GM18907 (cell line): ENCODE measurements at regions not wholly inside any gene's neighbourhood (a gene's known extent, or its start where the extent isn't known, plus 50 kb on each side); places are given as distances from the start of the nearest gene placed in this dataset.
"Not testable (repeated sequence)": the region's sequence is repeated elsewhere in the genome, so short reads cannot be mapped to it uniquely, and the experiment has no call there.

Source experiments
- ATAC-seq: cut with Tn5 transposase; IDR thresholded peaks from one replicate; pipeline ENCODE4 v1.9.1; 2021; ENCODE audit warnings: mild to moderate bottlenecking, moderate library complexity; ENCODE audit not compliant: unreplicated experiment

DNA sequence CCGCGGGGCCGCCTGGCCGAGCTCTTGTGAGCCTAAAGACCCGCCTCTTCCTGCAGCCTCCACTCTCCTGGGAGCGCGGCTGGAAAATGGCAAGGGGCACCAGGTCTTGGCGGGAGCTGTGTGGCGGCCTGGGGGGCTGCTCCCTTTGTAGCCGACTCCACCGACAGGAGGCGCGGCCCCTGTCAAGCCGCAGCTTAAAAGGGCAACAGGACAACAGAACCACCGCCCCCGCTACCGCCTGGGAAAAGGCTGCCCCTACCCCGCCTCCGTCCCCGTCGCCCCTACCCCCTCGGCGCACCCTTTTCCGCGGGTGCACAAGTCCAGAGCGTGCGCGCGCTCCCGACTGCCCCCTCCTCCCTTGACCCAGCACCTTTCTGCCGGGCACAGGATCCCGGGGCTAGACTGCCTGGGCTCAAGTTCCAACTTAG, 60.3 kb downstream of the GOLGA8K start:
- not testable (repeated sequence) for ATAC-seq

DNA sequence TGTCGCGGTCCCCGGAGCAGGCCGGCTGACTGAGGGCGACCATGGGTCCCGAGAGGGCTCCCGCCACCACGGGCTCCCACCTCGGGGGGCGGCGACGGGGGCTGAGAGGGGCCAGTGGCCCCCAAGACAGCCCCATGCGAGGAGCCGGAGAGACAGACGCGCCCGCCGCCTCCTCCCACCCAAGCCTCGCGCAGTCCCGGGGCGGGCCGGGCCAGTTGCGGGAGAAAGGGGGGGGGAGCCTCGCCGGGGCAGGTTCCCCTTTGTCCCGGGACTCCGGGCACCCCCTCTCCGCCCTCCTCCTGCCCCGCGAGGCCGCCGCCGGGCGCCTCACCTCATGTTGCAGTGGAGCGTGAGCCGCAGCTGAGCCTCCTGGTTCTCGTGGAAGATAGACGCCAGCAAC, 60.8 kb downstream of the GOLGA8K start:
- ATAC-seq = not testable (repeated sequence)

DNA sequence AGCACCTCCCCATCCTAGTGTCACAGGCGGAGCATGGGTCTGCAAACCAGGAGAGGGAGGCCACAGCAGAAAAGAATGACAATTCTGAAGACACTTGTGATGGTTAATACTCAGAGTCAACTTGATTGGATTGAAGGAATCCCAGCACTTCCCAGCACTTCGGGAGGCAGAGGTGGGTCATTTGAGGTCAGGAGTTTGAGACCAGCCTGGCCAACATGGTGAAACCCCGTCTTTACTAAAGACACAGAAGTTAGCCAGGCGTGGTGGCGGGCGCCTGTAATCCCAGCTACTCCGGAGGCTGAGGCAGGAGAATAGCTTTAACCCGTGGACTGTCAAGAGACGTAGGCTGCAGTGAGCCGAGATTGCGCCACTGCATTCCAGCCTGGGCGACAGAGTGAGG, 61.6 kb downstream of the GOLGA8K start:
- not testable (repeated sequence) for ATAC-seq

DNA sequence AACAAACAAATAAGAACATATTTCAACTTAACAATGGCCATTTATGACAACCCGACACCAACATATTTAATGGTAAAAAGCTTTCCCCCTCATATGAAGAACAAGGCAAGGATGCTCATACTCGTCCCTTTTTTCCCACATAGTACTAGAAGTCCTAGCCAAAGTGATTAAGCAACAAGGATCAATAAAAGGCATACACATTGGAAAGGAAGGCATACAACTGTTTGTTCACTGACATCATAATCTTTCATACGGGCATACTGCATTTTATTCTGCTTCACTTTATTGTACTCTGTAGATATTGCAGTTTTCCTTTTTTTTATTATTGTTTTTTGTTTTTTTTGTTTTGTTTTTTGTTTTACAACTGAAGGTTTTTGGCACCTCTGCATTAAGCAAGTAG, 66.3 kb downstream of the GOLGA8K start:
- not testable (repeated sequence) for ATAC-seq

DNA sequence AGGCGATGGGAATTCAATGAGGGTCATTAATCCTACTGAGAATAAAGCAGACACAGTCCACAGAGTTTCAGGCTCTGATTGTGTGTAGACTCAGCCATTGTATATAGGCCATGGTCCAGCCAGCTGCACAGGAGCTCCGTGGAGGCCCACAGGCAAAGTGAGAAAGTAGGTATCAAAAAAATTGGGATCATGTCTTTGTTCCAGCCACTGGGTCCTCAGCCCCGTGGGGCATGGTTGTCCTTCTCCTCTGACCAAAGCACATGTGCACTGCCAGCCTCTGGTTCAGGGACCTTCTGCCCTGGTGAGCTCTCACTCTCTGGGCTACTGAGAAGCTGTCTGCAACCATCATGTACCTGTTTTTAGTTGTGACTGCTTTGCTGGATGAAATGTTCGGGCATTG, 79.7 kb downstream of the GOLGA8K start:
- ATAC-seq = not testable (repeated sequence)

DNA sequence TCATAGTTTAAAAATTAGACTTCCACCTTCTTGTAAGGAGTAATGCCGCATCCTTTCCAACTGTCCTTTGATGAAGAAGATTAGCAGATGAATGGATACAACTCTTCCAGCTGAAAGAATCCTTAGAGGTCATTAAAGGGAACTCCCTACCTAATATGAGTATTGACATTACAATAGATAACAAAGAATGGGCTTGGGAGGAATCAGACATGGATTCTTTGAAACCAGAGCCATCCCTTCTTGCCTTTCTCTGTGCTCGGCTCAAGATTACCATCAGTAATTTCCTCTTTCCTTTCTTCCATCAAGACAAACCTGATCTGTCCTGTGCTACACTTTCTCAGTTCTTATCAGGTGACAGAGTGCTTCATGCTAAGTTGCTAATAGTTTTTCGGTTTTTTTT, 83.8 kb downstream of the GOLGA8K start:
- ATAC-seq = not testable (repeated sequence)

DNA sequence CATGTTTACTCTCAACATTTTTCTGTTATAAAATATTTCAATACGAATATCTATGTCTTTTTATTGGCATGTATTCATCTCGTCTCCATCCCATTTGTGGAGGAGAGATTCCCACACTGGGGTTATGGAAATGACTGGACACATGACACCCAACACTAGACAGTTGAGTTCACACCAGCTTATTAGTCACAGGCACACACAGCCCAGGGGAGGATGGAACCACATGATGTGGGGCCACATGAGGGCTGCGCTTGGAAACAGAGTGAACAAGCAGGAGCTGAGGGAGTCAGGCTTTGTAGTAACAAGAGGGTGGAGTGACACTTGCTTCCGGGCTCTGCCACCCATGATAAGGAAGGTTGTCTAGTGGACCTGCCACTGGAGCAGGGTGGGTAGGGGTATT, 86.6 kb downstream of the GOLGA8K start:
- ATAC-seq = not testable (repeated sequence)

DNA sequence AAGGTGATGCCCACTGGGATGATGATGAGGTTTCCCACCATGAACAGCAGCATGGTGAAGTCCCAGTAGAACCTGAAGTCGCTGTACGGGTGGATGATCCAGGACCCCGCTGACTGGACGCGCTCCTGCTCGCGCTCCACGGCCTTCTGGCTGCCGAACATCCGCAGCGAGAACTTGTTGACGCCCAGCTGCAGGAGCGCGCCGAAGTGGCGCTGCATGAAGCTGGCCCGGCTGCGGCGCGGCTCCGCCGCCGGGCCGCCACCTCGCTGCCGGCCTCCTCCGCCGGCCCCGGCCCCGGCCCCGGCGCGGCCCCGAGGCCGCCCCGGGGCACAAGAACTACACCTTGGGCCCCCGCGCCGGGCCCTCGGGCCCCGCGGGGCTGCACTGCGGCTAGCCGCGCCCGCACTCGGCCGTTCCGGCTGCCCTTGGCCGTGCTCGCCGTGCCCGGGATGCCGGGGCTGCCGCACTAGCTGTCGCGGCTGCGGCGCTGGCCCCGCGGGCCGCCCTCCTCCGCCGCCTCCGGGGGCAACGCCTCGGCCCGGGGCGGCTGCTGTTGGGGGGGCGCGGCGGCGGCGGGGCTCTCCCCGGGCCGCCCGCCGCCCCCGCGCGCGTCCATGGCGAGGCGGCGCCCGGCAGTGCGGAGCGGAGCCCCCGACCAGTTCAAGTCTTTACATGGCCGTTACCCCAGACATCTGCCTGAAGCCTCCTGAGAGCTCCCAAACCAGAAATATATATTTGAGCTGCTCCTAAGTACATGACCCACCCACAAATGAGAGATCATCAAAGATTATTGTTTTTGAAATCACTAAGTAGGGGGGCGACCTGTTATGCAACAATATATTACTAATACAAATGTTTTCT, 87.8 kb downstream of the GOLGA8K start:
- not testable (repeated sequence) for ATAC-seq

DNA sequence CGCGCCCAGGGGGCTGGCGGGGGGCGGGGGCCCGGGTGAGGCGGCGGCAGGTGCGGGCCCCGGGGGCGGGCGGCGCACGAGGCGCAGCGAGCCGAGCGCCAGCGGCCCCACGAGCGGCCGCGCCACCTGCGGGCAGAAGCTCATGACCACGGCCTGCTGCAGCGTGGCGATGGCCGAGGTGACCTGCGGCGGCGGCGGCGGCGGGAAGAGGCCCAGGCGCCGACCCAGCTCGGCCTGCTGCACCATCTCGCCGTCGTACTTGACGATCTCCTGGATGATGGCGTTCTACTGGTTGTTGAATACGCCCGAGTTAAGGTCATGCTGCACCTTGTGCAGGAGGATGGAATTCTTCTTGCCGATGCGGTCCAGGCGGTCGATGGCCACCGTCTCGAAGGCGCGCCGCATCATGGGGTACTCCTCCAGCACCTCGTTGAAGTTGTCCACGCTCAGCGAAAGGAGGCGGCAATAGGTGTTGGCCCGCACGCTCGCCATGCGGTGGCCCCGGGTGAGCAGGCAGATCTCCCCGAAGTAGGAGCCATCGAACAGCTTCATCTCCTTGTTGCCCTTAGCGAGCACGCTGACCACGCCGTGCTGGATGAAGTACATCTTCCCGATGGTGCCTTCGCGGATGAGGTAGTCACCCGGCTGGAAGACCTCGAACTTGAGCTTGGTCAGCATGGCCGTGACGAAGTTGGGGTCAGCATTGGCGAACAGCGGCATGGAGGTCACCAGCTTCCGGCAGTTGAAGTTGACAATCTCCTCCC, 89.5 kb downstream of the GOLGA8K start:
- ATAC-seq = not testable (repeated sequence)

DNA sequence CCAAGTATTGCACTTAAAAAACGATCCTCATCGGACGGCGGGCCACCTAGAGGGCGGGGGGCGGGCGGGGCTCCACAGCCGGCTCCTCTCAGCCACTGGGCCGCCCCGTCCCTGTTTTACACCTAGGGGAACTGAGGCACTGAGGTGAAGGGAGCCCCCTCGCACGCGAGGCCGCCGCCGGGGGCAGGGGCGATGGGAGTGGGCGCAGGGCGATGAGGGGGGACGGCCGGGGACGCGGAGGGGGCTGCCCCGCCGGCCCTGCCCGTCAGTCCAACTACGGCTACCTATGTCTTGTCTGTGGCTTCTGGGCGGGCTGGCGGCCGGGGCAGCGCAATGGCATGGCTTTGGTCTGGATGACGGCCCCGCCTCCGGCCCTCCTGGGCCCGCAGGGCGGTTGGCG, 90.4 kb downstream of the GOLGA8K start:
- ATAC-seq = not testable (repeated sequence)

DNA sequence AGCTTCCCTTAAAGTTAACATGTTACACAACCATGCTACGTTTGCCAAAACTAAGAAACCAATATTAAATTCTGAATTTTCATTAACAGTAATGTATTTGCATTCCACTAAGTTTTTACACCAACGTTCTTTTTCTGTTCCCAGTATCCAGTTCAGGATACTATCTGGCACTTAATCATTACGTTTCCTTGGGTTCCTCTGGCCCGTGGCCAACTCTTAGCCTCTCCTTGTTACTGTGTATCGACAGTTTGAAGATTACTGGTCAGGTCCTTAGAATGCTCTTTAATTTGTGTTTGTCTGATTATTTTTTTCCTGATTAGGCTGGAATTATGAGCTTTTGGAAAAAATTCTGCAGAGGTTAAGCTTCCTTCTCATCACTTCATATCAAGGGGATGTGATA, 95.5 kb downstream of the GOLGA8K start:
- not testable (repeated sequence) for ATAC-seq

DNA sequence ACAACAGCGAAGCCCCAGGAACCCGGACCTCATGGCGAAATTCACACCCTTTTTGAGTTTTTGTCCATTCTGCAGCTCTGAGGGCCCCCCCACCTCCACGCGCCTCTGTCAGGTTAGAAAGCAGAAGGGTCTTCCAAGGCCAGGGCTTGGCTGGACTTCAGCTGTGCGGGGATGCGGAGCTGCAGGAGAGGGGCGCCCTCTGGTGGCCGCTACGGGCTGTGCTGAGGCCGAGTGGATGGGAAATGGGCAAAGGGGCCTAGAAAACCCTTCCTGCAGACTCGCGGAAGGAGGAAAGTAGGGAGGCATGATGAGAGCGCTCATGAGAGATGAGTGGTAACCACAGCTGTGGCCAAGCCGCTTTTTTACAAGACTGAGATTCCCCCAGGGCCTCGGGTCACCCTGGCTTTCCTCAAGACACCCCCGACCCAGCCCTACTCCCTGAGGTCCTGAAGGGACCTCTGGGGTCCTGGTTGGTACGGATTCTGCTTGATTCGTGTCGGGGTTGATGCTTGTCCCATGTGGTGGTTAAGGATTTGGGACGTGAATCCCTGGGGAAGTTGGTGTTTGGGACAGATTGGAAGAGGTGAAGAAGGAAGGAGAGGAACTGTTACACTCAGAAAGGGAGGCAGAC, 126.8 kb downstream of the GOLGA8K start:
- ATAC-seq = peak; percentile 62

DNA sequence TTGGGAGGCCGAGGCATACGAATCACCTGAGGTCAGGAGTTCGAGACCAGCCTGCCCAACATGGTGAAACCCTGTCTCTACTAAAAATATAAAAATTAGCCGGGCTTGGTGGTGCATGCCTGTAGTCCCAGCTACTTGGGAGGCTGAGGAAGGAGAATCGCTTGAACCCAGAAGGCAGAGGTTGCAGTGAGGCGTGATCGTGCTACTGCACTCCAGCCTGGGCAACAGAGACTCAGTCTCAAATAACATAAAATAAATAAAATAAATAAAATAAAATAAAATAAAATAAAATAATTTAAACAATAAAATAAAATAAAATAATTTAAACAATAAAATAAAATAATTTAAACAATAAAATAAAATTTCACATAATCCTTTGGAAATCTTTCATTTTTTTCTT, 149.1 kb downstream of the GOLGA8K start:
- ATAC-seq = not testable (repeated sequence)

DNA sequence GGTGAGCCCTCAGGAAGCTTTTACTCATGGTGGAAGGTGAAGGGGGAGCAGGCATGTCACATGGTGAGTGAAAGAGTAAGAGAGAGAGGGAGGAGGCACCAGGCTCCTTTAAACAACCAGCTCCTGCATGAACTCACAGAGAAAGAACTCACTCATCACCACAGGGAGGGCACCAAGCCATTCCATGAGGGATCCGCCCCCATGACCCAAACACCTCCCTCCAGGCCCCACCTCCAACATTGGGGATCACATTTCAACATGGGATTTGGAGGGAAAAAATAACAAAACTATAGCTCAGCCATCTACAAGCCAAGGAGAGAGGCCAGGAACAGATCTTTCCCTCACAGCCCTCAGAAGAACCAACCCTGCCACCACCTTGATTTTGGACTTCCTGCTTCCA, 153.9 kb downstream of the GOLGA8K start:
- not testable (repeated sequence) for ATAC-seq

DNA sequence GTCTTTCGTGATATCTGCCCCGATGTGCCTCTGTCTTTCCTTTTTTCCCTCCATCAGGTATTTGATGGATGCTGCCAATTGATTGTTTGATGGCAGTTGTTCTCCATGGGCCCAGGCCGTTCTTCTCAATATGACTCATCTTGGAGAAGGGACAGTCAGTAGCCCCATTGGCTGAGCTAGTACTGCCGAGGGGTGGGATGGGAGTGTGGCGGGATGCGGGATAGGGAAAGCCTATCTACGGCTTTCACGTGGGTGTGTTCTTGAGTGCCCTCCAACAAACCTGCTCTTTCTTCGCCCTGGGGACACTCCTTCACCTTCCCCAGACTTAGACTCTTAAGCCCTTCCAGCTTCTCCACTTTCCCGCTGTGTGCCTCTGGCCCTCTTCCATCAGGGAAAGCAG, 159.4 kb downstream of the GOLGA8K start:
- not testable (repeated sequence) for ATAC-seq

DNA sequence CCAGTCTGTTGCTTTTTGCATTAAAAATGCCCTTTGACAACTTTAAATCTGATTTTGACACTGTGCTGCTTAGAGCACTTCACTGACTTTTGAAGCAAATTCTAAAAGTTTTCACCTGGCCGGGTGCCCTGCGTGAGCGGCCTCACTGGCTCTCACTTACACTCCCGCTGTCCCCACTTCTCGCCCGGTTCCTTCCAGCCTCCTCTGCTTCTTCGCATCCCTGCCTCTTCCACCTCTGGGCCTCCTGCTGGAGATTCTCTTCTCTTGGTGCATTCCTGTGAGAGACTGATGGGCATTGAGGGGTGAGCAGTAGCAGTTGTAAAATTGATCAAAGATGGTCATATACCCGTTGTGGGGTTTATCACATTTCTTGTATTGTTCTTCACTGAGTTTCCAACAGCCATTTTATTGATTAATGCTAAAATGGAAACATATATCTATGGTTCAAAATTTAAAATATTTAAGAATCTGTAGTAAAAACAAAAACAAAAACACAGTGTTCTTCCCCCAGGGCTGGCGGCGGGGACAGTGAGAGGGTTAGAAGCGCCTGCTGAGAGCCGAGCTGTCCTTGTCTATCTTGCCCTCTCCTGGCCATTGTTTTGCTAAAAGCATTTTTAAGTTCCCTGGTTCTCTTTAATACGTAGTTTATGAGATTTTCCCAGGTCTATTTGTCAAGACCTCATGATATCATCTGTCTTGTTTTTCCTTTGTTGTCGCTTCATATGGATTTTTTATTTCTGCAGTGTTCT, 160.1 kb downstream of the GOLGA8K start:
- ATAC-seq = not testable (repeated sequence)

DNA sequence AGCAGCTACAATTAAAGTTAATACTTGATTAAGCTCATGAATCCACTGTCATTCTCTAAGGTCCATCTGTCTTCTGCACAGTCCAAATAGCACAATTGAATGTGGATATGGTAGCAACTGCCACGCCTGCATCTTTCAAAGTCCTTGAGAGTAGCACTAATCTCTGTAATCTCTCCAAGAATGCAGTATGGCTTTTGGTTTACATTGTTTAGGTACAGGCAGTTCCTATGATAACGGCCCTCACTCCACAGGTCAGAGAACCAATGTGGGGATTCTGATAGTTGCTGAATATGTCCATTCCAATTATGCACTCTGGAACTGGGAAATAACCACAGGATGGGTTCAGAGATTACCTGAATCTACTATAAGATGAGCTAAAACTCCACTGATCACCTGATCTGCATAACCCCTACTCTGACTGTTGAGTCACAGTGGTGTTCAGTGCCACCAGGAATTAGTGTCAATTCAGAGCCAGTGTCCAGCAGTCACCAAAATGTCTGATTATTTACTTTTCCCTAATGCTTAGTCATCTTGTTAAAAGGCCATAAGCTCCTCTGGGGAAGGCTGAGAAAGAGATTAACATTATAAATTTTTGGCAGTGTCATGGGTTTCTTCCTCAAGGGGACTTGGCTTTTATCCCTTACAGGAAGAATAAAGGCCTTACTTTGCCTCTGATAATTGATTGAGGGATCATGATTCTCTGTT, 175.5 kb downstream of the GOLGA8K start:
- ATAC-seq = not testable (repeated sequence)

DNA sequence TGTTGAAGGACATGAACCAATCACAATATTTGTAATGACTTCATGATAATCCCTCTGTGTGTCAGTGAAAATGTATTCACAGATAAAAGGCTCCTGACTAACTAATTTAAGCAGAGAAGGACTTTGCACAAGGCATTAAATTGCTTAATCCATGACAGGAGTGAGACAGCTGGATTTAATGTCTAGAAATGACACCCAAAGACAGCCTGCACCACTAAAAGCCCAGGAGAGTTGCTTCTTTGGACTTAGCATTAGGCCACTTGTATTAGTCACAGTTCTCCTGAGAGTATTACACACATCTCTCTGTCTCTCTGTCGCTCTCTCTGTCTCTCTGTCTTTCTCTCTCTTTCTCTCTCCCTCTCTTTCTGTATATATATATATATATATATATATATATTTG, 180.4 kb downstream of the GOLGA8K start:
- no peak for ATAC-seq
